ENCODE measurements at regions not wholly inside any gene's neighbourhood (a gene's known extent, or its start where the extent isn't known, plus 50 kb on each side); places are given as distances from the start of the nearest gene placed in this dataset.

- TF ChIP-seq, protein P1, sequence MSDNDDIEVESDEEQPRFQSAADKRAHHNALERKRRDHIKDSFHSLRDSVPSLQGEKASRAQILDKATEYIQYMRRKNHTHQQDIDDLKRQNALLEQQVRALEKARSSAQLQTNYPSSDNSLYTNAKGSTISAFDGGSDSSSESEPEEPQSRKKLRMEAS (IDR thresholded peaks at IDR 0.05; ENCODE audit: low read depth): no peak
- TF ChIP-seq FOXM1 (IDR thresholded peaks at IDR 0.05; ENCODE audit: low read depth) (no peak), TAF1 (IDR thresholded peaks at IDR 0.05; ENCODE audit: borderline replicate concordance, low read depth, low read length) (no peak), CHD2 (IDR thresholded peaks at IDR 0.05; ENCODE audit: low read length, partially characterized antibody) (no peak), RCOR1 (IDR thresholded peaks at IDR 0.05; ENCODE audit: low read length) (no peak)
- TF ChIP-seq, protein P2, sequence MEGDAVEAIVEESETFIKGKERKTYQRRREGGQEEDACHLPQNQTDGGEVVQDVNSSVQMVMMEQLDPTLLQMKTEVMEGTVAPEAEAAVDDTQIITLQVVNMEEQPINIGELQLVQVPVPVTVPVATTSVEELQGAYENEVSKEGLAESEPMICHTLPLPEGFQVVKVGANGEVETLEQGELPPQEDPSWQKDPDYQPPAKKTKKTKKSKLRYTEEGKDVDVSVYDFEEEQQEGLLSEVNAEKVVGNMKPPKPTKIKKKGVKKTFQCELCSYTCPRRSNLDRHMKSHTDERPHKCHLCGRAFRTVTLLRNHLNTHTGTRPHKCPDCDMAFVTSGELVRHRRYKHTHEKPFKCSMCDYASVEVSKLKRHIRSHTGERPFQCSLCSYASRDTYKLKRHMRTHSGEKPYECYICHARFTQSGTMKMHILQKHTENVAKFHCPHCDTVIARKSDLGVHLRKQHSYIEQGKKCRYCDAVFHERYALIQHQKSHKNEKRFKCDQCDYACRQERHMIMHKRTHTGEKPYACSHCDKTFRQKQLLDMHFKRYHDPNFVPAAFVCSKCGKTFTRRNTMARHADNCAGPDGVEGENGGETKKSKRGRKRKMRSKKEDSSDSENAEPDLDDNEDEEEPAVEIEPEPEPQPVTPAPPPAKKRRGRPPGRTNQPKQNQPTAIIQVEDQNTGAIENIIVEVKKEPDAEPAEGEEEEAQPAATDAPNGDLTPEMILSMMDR (IDR thresholded peaks at IDR 0.05): no peak
Measured at GRCh38 chr11:71369411-71369810, 78.8 kb downstream of the DHCR7 start.

Measured in SK-N-SH (cell line).